Endothelial cell of umbilical vein (primary cell): ENCODE measurements at regions not wholly inside any gene's neighbourhood (a gene's known extent, or its start where the extent isn't known, plus 50 kb on each side); places are given as distances from the start of the nearest gene placed in this dataset.

Experiments
- BruUV-seq: library from RNA; stranded (reverse); fragments of 400-500 nt; replicated peaks from 2 replicates; lab custom pipeline; 2021; lab: Mats Ljungman, UMichigan
- CTCF ChIA-PET: fragments of 300-600, 350-600 bp; sonication (Branson Sonifier 250); formaldehyde crosslinking; loops from one replicate; lab custom pipeline; 2021; ENCODE audit warnings: antibody characterized with exemption, inconsistent platforms; lab: Charles Lee
- POLR2A ChIA-PET: fragments of 300-600, 350-600 bp; sonication (Branson Sonifier 250); formaldehyde crosslinking; loops from one replicate; lab custom pipeline; 2021; ENCODE audit warnings: antibody characterized with exemption, inconsistent platforms; lab: Charles Lee
- DNase-seq: peaks from one replicate; pipeline ENCODE4 v3.0.0-alpha.2; 2011; ENCODE audit warnings: low read depth, low spot score
- FAIRE-seq: peaks from 2 replicates; lab custom pipeline; 2011; peaks lifted over from hg19 to GRCh38; lab: Jason Lieb, UNC
- H2AFZ ChIP-seq: 2 replicates; pipeline ENCODE4 v1.6.0; 2012; ENCODE audit warnings: low read depth, low read length, control low read depth, inconsistent platforms
- H3K27ac ChIP-seq: 2 replicates; pipeline ENCODE4 v1.5.1; 2011; ENCODE audit warnings: low read depth, mild to moderate bottlenecking, control low read depth, low read length, moderate library complexity; ENCODE audit not compliant: insufficient read depth
- H3K27me3 ChIP-seq, 2 experiments: 2 replicates each; pipeline versions ENCODE4 v1.6.0 to v1.6.1; 2011; ENCODE audit warnings: low read length in 2 of 2, mixed read lengths in 1 of 2; ENCODE audit not compliant: control insufficient read depth in 2 of 2, insufficient read depth in 2 of 2
- H3K36me3 ChIP-seq, 2 experiments: 2 replicates in 1 of 2; 3 replicates in 1 of 2; pipeline ENCODE4 v1.5.1; 2011; ENCODE audit warnings: low read length in 2 of 2, mild to moderate bottlenecking in 1 of 2, moderate library complexity in 1 of 2; ENCODE audit not compliant: control insufficient read depth in 2 of 2, insufficient read depth in 2 of 2; ENCODE audit errors: extremely low read depth in 1 of 2
- H3K4me1 ChIP-seq: 3 replicates; pipeline ENCODE4 v1.5.1; 2011; ENCODE audit warnings: mild to moderate bottlenecking, low read length; ENCODE audit not compliant: control insufficient read depth, insufficient read depth; ENCODE audit errors: extremely low read depth
- H3K4me2 ChIP-seq: 2 replicates; pipeline ENCODE4 v1.6.1; 2011; ENCODE audit warnings: low read length, control low read depth, mixed read lengths; ENCODE audit not compliant: insufficient read depth
- H3K4me3 ChIP-seq, 3 experiments: fragments of 200-600 bp in 1 of 3; sonication (generic), shearing (Covaris generic) in 1 of 3; replicated peaks in 1 of 3; 2 replicates each; pipeline ENCODE4 v1.5.1; 2011 to 2016; ENCODE audit warnings: control low read depth in 3 of 3, low read length in 3 of 3, mild to moderate bottlenecking in 2 of 3, inconsistent platforms in 1 of 3, low read depth in 1 of 3, moderate library complexity in 1 of 3; ENCODE audit not compliant: insufficient read depth in 1 of 3
- H3K79me2 ChIP-seq: 2 replicates; pipeline ENCODE4 v1.6.0; 2012; ENCODE audit warnings: low read length, inconsistent platforms; ENCODE audit not compliant: control insufficient read depth, insufficient read depth
- H3K9ac ChIP-seq: replicated peaks from 2 replicates; pipeline ENCODE3; 2011; ENCODE audit warnings: low read length, control low read depth; ENCODE audit not compliant: insufficient read depth; ENCODE audit errors: extremely low read depth
- H3K9me1 ChIP-seq: replicated peaks from 3 replicates; pipeline ENCODE4 v1.6.0; 2011; ENCODE audit warnings: mild to moderate bottlenecking, low read length; ENCODE audit not compliant: control insufficient read depth, insufficient read depth; ENCODE audit errors: extremely low read depth
- H3K9me3 ChIP-seq: replicated peaks from 2 replicates; pipeline ENCODE4 v1.5.1; 2012; ENCODE audit warnings: low read length, inconsistent platforms; ENCODE audit not compliant: control insufficient read depth, insufficient read depth
- H4K20me1 ChIP-seq: replicated peaks from 2 replicates; pipeline ENCODE3; 2011; ENCODE audit warnings: mild to moderate bottlenecking, low read length; ENCODE audit not compliant: control insufficient read depth, insufficient read depth; ENCODE audit errors: extremely low read depth
- EZH2 ChIP-seq: IDR thresholded peaks from 2 replicates; pipeline ENCODE4 v1.6.1; 2012; ENCODE audit warnings: borderline replicate concordance, low read depth, mild to moderate bottlenecking, moderate library complexity, low read length, inconsistent platforms; ENCODE audit not compliant: severe bottlenecking
- FOS ChIP-seq: IDR thresholded peaks from 2 replicates; pipeline ENCODE4 v1.6.1; 2011; ENCODE audit warnings: mild to moderate bottlenecking, low read length, moderate library complexity, borderline replicate concordance; ENCODE audit not compliant: insufficient read depth
- GATA2 ChIP-seq: IDR thresholded peaks from 2 replicates; pipeline ENCODE4 v1.7.0; 2011; ENCODE audit warnings: low read depth, mild to moderate bottlenecking, moderate library complexity, mixed read lengths, low read length; ENCODE audit not compliant: insufficient read length, insufficient read depth
- JUN ChIP-seq: IDR thresholded peaks from 2 replicates; pipeline ENCODE4 v1.6.1; 2011; ENCODE audit warnings: borderline replicate concordance, low read depth; ENCODE audit not compliant: insufficient read length, insufficient read depth
- MYC ChIP-seq: IDR thresholded peaks from one replicate; pipeline ENCODE4 v1.6.1; 2011; ENCODE audit warnings: mild to moderate bottlenecking, low read depth, low read length
- POLR2A ChIP-seq: IDR thresholded peaks from 2 replicates; pipeline ENCODE4 v1.6.1; 2012; ENCODE audit warnings: low read depth, mild to moderate bottlenecking, control low read depth, low read length
- POLR2AphosphoS5 ChIP-seq: IDR thresholded peaks from 2 replicates; pipeline ENCODE4 v1.6.1; 2012; ENCODE audit warnings: low read depth, mild to moderate bottlenecking, control low read depth, low read length, moderate library complexity; ENCODE audit not compliant: insufficient read depth
- dilution Hi-C: fragments of 300-500 bp; cut with MboI; formaldehyde crosslinking; loops from one replicate; pipeline ENCODE4 v1.15.0; 2019; ENCODE audit warnings: low sequenced_read_pairs; ENCODE audit not compliant: extremely low pct_ligation_motif_present
- intact Hi-C: fragments of 100-400 bp; cut with micrococcal nuclease; formaldehyde crosslinking; loops from one replicate; pipeline ENCODE4 v1.10.0; 2022
- TF ChIP-seq, protein P1 (sequence below): IDR thresholded peaks from 2 replicates; pipeline ENCODE4 v1.6.1; 2011; ENCODE audit not compliant: insufficient read depth, insufficient read length
- TF ChIP-seq, protein P2 (sequence below), 2 donors: IDR thresholded peaks; 1 replicate in 1 of 2; 2 replicates in 1 of 2; pipeline ENCODE4 v1.5.1; 2011; ENCODE audit warnings: low read length in 2 of 2, mild to moderate bottlenecking in 2 of 2, moderate library complexity in 2 of 2, control low read depth in 1 of 2, inconsistent platforms in 1 of 2, low read depth in 1 of 2; ENCODE audit not compliant: insufficient read depth in 1 of 2; ENCODE audit errors: extremely low read depth in 1 of 2

DNA sequence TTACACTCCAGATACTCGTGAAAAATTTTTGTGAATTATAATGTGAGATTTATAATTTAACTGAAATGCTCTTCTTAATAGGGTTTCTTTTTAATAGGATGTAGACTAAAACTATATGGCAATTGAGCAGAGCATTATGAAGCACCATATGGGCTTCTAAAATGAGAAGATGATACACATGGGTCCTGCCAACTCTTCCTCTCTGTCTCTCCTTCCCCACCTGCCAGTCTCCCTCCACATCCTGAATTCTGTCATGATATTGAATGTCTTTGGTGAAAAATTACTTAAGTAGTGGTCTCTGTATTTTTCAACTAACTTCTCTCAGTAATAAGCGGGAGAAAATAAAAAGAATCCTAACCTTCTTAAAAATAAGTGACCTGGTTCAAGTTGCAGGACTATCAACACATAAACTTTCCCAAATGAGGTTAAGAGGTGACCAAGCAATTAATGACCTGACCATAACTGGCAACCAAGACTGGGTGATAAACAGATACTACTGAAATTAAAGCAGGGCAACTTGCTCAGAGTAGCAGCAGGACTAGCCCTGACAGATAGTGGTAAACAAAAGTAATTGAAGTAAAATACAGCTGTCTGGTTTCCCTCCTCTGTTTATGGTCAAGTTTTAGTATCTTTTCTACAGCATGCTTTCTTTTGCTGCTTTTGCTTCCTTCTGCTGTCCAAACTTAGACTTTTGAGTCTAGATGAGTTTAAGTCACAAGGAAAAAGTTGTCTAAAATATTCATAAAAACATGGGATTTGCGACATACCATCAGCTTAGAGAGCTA lies 117.1 kb upstream of the PDE1A start:
- CTCF ChIA-PET = no interaction called here
- Histone ChIP-seq H3K4me1 (peaks cover 53% of the 10 kb centered on the region), H3K27ac (no peak overlapping the region), H3K9me1 (no peaks in the 10 kb centered on the region), H3K4me2 (no peak overlapping the region), H3K27me3 (no peaks in the 10 kb centered on the region), H3K4me3 (no peak overlapping the region), H3K9ac (no peak overlapping the region), H3K79me2 (no peaks in the 10 kb centered on the region), H4K20me1 (no peaks in the 10 kb centered on the region), H3K9me3 (no peaks in the 10 kb centered on the region), H2AFZ (no peak overlapping the region), H3K36me3 (no peaks in the 10 kb centered on the region)
- POLR2A ChIA-PET = no interaction called here
- peak; percentile 44 for FAIRE-seq
- peak; percentile 29 for DNase-seq
- dilution Hi-C loops (no loop called here), intact Hi-C loops (no loop called here)
- TF ChIP-seq, protein P1, sequence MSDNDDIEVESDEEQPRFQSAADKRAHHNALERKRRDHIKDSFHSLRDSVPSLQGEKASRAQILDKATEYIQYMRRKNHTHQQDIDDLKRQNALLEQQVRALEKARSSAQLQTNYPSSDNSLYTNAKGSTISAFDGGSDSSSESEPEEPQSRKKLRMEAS = no peak
- no peak for TF ChIP-seq POLR2AphosphoS5
- no peak for TF ChIP-seq POLR2A
- no peak for TF ChIP-seq MYC
- TF ChIP-seq GATA2 = no peak
- TF ChIP-seq, protein P2, sequence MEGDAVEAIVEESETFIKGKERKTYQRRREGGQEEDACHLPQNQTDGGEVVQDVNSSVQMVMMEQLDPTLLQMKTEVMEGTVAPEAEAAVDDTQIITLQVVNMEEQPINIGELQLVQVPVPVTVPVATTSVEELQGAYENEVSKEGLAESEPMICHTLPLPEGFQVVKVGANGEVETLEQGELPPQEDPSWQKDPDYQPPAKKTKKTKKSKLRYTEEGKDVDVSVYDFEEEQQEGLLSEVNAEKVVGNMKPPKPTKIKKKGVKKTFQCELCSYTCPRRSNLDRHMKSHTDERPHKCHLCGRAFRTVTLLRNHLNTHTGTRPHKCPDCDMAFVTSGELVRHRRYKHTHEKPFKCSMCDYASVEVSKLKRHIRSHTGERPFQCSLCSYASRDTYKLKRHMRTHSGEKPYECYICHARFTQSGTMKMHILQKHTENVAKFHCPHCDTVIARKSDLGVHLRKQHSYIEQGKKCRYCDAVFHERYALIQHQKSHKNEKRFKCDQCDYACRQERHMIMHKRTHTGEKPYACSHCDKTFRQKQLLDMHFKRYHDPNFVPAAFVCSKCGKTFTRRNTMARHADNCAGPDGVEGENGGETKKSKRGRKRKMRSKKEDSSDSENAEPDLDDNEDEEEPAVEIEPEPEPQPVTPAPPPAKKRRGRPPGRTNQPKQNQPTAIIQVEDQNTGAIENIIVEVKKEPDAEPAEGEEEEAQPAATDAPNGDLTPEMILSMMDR (IDR thresholded peaks at IDR 0.05; ENCODE audit: extremely low read depth in 1 of 2, insufficient read depth in 1 of 2, low read depth in 1 of 2, low read length in 2 of 2) = no peak
- no peak for TF ChIP-seq FOS
- TF ChIP-seq EZH2 = no peak
- TF ChIP-seq JUN = no peak
- no TSS peak for BruUV-seq
